Liver (tissue), 8 donors: ENCODE measurements at regions not wholly inside any gene's neighbourhood (a gene's known extent, or its start where the extent isn't known, plus 50 kb on each side); places are given as distances from the start of the nearest gene placed in this dataset.

Source experiments
- DNase-seq: peaks from one replicate; pipeline ENCODE4 v3.0.0-alpha.2; 2017; ENCODE audit warnings: low spot score
- H3K27ac ChIP-seq, 2 donors: one replicate each; pipeline ENCODE4 v1.7.0; 2013; ENCODE audit warnings: inconsistent platforms in 2 of 2, low read length in 2 of 2, control low read depth in 1 of 2, low read depth in 1 of 2, mild to moderate bottlenecking in 1 of 2
- H3K27me3 ChIP-seq, 4 donors: one replicate each; pipeline versions ENCODE4 v1.6.1 to v1.7.0; 2013; ENCODE audit warnings: low read length in 3 of 4, inconsistent platforms in 1 of 4, mild to moderate bottlenecking in 1 of 4, moderate library complexity in 1 of 4; ENCODE audit not compliant: control insufficient read depth in 4 of 4, insufficient read depth in 4 of 4
- H3K36me3 ChIP-seq, 4 donors: one replicate each; pipeline versions ENCODE4 v1.6.1 to v1.7.0; 2013; ENCODE audit warnings: low read length in 3 of 4, mild to moderate bottlenecking in 3 of 4, low read depth in 1 of 4, moderate library complexity in 1 of 4; ENCODE audit not compliant: control insufficient read depth in 4 of 4, insufficient read depth in 3 of 4
- H3K4me1 ChIP-seq, 4 donors: one replicate each; pipeline versions ENCODE4 v1.6.1 to v1.7.0; 2013; ENCODE audit warnings: low read length in 3 of 4, mild to moderate bottlenecking in 3 of 4, moderate library complexity in 1 of 4; ENCODE audit not compliant: control insufficient read depth in 4 of 4, insufficient read depth in 4 of 4
- H3K4me3 ChIP-seq, 3 donors: one replicate each; pipeline versions ENCODE4 v1.6.1 to v1.7.0; 2013; ENCODE audit warnings: low read length in 3 of 3, control low read depth in 1 of 3, low read depth in 1 of 3, mild to moderate bottlenecking in 1 of 3
- H3K9ac ChIP-seq, 2 donors: one replicate each; pipeline ENCODE4 v1.7.0; 2013; ENCODE audit warnings: low read length in 2 of 2, mild to moderate bottlenecking in 2 of 2, moderate library complexity in 2 of 2, control low read depth in 1 of 2, low read depth in 1 of 2
- H3K9me3 ChIP-seq, 4 donors: one replicate each; pipeline versions ENCODE4 v1.6.1 to v1.7.0; 2013; ENCODE audit warnings: low read length in 3 of 4; ENCODE audit not compliant: control insufficient read depth in 4 of 4
- ATF3 ChIP-seq: IDR thresholded peaks from 2 replicates; pipeline ENCODE4 v1.6.1; 2016; ENCODE audit warnings: antibody characterized with exemption
- CTCF ChIP-seq: fragments of 150-350 bp; IDR thresholded peaks from 2 replicates; pipeline ENCODE4 v1.5.1; 2017; ENCODE audit warnings: improper control_type of control experiment, low read depth, low read length; ENCODE audit not compliant: missing input control
- EGR1 ChIP-seq, 2 donors: IDR thresholded peaks; 2 replicates each; pipeline ENCODE4 v1.6.1; 2016 to 2018; ENCODE audit warnings: antibody characterized with exemption in 2 of 2, low read depth in 2 of 2
- FOXA1 ChIP-seq: IDR thresholded peaks from 2 replicates; pipeline ENCODE4 v1.6.1; 2016; ENCODE audit warnings: antibody characterized with exemption
- HNF4A ChIP-seq, 2 donors: conservative IDR thresholded peaks; 2 replicates each; pipeline ENCODE4 v1.6.1; 2016; ENCODE audit warnings: antibody characterized with exemption in 2 of 2, mild to moderate bottlenecking in 2 of 2
- HNF4G ChIP-seq: IDR thresholded peaks from 2 replicates; pipeline ENCODE4 v1.6.1; 2016; ENCODE audit warnings: antibody characterized with exemption
- JUND ChIP-seq, 2 donors: IDR thresholded peaks; 2 replicates each; pipeline ENCODE4 v1.6.1; 2016; ENCODE audit warnings: antibody characterized with exemption in 2 of 2
- MAX ChIP-seq: IDR thresholded peaks from 2 replicates; pipeline ENCODE4 v1.6.1; 2016; ENCODE audit warnings: antibody characterized with exemption
- NR2F2 ChIP-seq: IDR thresholded peaks from 2 replicates; pipeline ENCODE4 v1.6.1; 2016; ENCODE audit warnings: antibody characterized with exemption
- REST ChIP-seq: IDR thresholded peaks from 2 replicates; pipeline ENCODE4 v1.6.1; 2016; ENCODE audit warnings: antibody characterized with exemption, mild to moderate bottlenecking
- RXRA ChIP-seq, 2 donors: IDR thresholded peaks; 2 replicates each; pipeline ENCODE4 v1.6.1; 2017 to 2018; ENCODE audit warnings: antibody characterized with exemption in 2 of 2, mild to moderate bottlenecking in 1 of 2
- SP1 ChIP-seq: IDR thresholded peaks from 2 replicates; pipeline ENCODE4 v1.6.1; 2018; ENCODE audit warnings: antibody characterized with exemption, mild to moderate bottlenecking
- YY1 ChIP-seq: IDR thresholded peaks from 2 replicates; pipeline ENCODE4 v1.6.1; 2016; ENCODE audit warnings: antibody characterized with exemption, mild to moderate bottlenecking
- ZBTB33 ChIP-seq: IDR thresholded peaks from 2 replicates; pipeline ENCODE4 v1.6.1; 2016; ENCODE audit warnings: antibody characterized with exemption
- WGBS: extraction: QIAGEN DNeasy Blood & Tissue Kit; methylation state at CpG from one replicate; pipeline ENCODE4 v1.1.7; 2013; 5-methylcytosine and 5-hydroxymethylcytosine counted together
- donor health status: healthy.
- donor health status: healthy.
- donor health status: healthy.
- donor health status: healthy.
- donor health status: healthy.

- TF ChIP-seq ZBTB33 (no peak), EGR1 (IDR thresholded peaks at IDR 0.05; ENCODE audit: low read depth in 2 of 2) (no peak), JUND (IDR thresholded peaks at IDR 0.05) (no peak)
- H3K27ac ChIP-seq: no peak overlapping the region
- peaks cover 0 to 14% (median 0%) of the 10 kb centered on the region in 4 donors for H3K27me3 ChIP-seq
- WGBS: 79% methylated on average over 6 of the region's 6 CpGs
- no peak overlapping the region for H3K9ac ChIP-seq
- no peak overlapping the region for H3K4me3 ChIP-seq
- H3K36me3 ChIP-seq: no peaks in the 10 kb centered on the region
- no peaks in the 10 kb centered on the region for H3K9me3 ChIP-seq
- no peaks in the 10 kb centered on the region for H3K4me1 ChIP-seq
- no peak for DNase-seq
These were observed 204.5 kb upstream of the SFSWAP start for GRCh38 chr12:131506426-131506825.

- H3K27me3 ChIP-seq: peaks cover 0 to 14% (median 0%) of the 10 kb centered on the region in 4 donors
- H3K9ac ChIP-seq: no peak overlapping the region
- H3K9me3 ChIP-seq: no peaks in the 10 kb centered on the region
- 77% methylated on average over 4 of the region's 4 CpGs for WGBS
- H3K36me3 ChIP-seq: no peaks in the 10 kb centered on the region
- H3K27ac ChIP-seq: no peak overlapping the region
- H3K4me3 ChIP-seq: no peak overlapping the region
- TF ChIP-seq EGR1 (IDR thresholded peaks at IDR 0.05; ENCODE audit: low read depth in 2 of 2) (no peak), RXRA (IDR thresholded peaks at IDR 0.05) (no peak), REST (no peak), YY1 (no peak), JUND (IDR thresholded peaks at IDR 0.05) (no peak), HNF4G (no peak), CTCF (no peak), NR2F2 (no peak), MAX (no peak), HNF4A (conservative IDR thresholded peaks at IDR 0.05) (no peak), SP1 (no peak), FOXA1 (no peak), ZBTB33 (no peak), ATF3 (no peak)
- DNase-seq: no peak
- no peaks in the 10 kb centered on the region for H3K4me1 ChIP-seq
These were observed 203.8 kb upstream of the SFSWAP start for GRCh38 chr12:131507094-131507493.
